Fibroblast of villous mesenchyme (primary cell): ENCODE measurements at regions not wholly inside any gene's neighbourhood (a gene's known extent, or its start where the extent isn't known, plus 50 kb on each side); places are given as distances from the start of the nearest gene placed in this dataset.
A peak's percentile ranks its signal among the peaks of the same experiment; 100 is the strongest.
"Not testable (repeated sequence)": the region's sequence is repeated elsewhere in the genome, so short reads cannot be mapped to it uniquely, and the experiment has no call there.

Experiments used
- DNase-seq: peaks from one replicate; pipeline ENCODE4 v3.0.0-alpha.2; 2010; ENCODE audit warnings: low read depth
- H3K4me3 ChIP-seq: 2 replicates; pipeline ENCODE4 v1.5.1; 2011; ENCODE audit warnings: low read depth, mild to moderate bottlenecking, low read length
- CTCF ChIP-seq: IDR thresholded peaks from 2 replicates; pipeline ENCODE4 v1.5.1; 2012; ENCODE audit warnings: low read depth, mild to moderate bottlenecking, low read length; ENCODE audit not compliant: insufficient read depth

- no peak for TF ChIP-seq CTCF
- peak; percentile 4 for DNase-seq
- H3K4me3 ChIP-seq = no peak overlapping the region
Measured at GRCh38 chr5:124021776-124022175, 509.8 kb downstream of the CSNK1G3 start.

GRCh38 chr5:124021066-124021641, 509.2 kb downstream of the CSNK1G3 start:
- peak; percentile 18 for TF ChIP-seq CTCF
- no peak for DNase-seq

GRCh38 chr5:124017321-124017720, 505.3 kb downstream of the CSNK1G3 start:
- not testable (repeated sequence) for H3K4me3 ChIP-seq, DNase-seq

More at GRCh38 chr5:124021066-124021641, 509.2 kb downstream of the CSNK1G3 start:
- no peak overlapping the region for H3K4me3 ChIP-seq

GRCh38 chr5:124007675-124008398, 495.9 kb downstream of the CSNK1G3 start:
- H3K4me3 ChIP-seq = no peak overlapping the region
- DNase-seq = peak; percentile 8
- no peak for TF ChIP-seq CTCF

GRCh38 chr5:124001036-124001615, 489.1 kb downstream of the CSNK1G3 start:
- H3K4me3 ChIP-seq = no peak overlapping the region
- TF ChIP-seq CTCF = no peak
- no peak for DNase-seq

- TF ChIP-seq CTCF = no peak
- H3K4me3 ChIP-seq = no peak overlapping the region
- no peak for DNase-seq
Measured at GRCh38 chr5:124000538-124000937, 488.6 kb downstream of the CSNK1G3 start.

GRCh38 chr5:123997462-123998215, 485.7 kb downstream of the CSNK1G3 start:
- no peak for TF ChIP-seq CTCF
- H3K4me3 ChIP-seq = no peak overlapping the region
- DNase-seq = peak; percentile 52
